H1 (cell line): ENCODE measurements at regions not wholly inside any gene's neighbourhood (a gene's known extent, or its start where the extent isn't known, plus 50 kb on each side); places are given as distances from the start of the nearest gene placed in this dataset.

Experiments used
- KDM1A ChIP-seq: fragments of 200-600, 300-600 bp; sonication (generic); IDR thresholded peaks from 2 replicates; pipeline ENCODE4 v1.7.1; 2016; ENCODE audit warnings: mild to moderate bottlenecking, low read length, borderline replicate concordance
- TF ChIP-seq, protein P1 (sequence below), 3 experiments: IDR thresholded peaks; 1 replicate in 2 of 3; 2 replicates in 1 of 3; pipeline versions ENCODE4 v1.5.1 to v1.6.1; 2011; ENCODE audit warnings: low read length in 3 of 3, mild to moderate bottlenecking in 3 of 3, inconsistent platforms in 2 of 3, low read depth in 1 of 3, moderate library complexity in 1 of 3; ENCODE audit not compliant: insufficient read depth in 1 of 3; ENCODE audit errors: control extremely low read depth in 1 of 3

- TF ChIP-seq, protein P1, sequence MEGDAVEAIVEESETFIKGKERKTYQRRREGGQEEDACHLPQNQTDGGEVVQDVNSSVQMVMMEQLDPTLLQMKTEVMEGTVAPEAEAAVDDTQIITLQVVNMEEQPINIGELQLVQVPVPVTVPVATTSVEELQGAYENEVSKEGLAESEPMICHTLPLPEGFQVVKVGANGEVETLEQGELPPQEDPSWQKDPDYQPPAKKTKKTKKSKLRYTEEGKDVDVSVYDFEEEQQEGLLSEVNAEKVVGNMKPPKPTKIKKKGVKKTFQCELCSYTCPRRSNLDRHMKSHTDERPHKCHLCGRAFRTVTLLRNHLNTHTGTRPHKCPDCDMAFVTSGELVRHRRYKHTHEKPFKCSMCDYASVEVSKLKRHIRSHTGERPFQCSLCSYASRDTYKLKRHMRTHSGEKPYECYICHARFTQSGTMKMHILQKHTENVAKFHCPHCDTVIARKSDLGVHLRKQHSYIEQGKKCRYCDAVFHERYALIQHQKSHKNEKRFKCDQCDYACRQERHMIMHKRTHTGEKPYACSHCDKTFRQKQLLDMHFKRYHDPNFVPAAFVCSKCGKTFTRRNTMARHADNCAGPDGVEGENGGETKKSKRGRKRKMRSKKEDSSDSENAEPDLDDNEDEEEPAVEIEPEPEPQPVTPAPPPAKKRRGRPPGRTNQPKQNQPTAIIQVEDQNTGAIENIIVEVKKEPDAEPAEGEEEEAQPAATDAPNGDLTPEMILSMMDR (IDR thresholded peaks at IDR 0.05; ENCODE audit: control extremely low read depth in 1 of 3, insufficient read depth in 1 of 3, low read depth in 1 of 3, low read length in 3 of 3): no peak
- no peak for TF ChIP-seq KDM1A
These were observed 165.5 kb upstream of the DYRK2 start for GRCh38 chr12:67482751-67483661.
